Thyroid gland (tissue), 4 donors: ENCODE measurements at regions not wholly inside any gene's neighbourhood (a gene's known extent, or its start where the extent isn't known, plus 50 kb on each side); places are given as distances from the start of the nearest gene placed in this dataset.

Experiments
- DNase-seq, 2 donors: peaks; one replicate each; pipeline ENCODE4 v3.0.0-alpha.2; 2019
- H3K27ac ChIP-seq, 3 donors: fragments of 200-600 bp; sonication (generic); 1 replicate in 2 of 3; 2 replicates in 1 of 3; pipeline ENCODE4 v1.5.1; 2016 to 2019; ENCODE audit warnings: mild to moderate bottlenecking in 1 of 3, moderate library complexity in 1 of 3
- H3K27me3 ChIP-seq: fragments of 200-600 bp; sonication (generic); one replicate; pipeline ENCODE4 v1.5.1; 2019
- H3K36me3 ChIP-seq, 2 donors: fragments of 200-600 bp; sonication (generic); one replicate each; pipeline ENCODE4 v1.5.1; 2016 to 2019
- H3K4me1 ChIP-seq, 2 donors: fragments of 200-600 bp; sonication (generic); one replicate each; pipeline ENCODE4 v1.5.1; 2017 to 2019
- H3K4me3 ChIP-seq, 3 donors: fragments of 200-600 bp; sonication (generic); replicated peaks in 1 of 3; 1 replicate in 2 of 3; 2 replicates in 1 of 3; pipeline ENCODE4 v1.5.1; 2016; ENCODE audit warnings: mild to moderate bottlenecking in 1 of 3
- H3K9me3 ChIP-seq: fragments of 200-600 bp; sonication (generic); one replicate; pipeline ENCODE4 v1.5.1; 2017
- POLR2A ChIP-seq, 2 donors: fragments of 450-650 bp; IDR thresholded peaks; one replicate each; pipeline ENCODE4 v1.6.1; 2017; ENCODE audit warnings: antibody characterized with exemption in 2 of 2, mild to moderate bottlenecking in 2 of 2, moderate library complexity in 1 of 2
- WGBS, 2 donors: methylation state at CpG; one replicate each; pipeline ENCODE4 v1.1.5; 2017; 5-methylcytosine and 5-hydroxymethylcytosine counted together
- intact Hi-C: fragments of 100-400 bp; cut with DNase I; formaldehyde crosslinking; loops from one replicate; pipeline ENCODE4 v1.15.1; 2023
- TF ChIP-seq, protein P1 (sequence below), 6 experiments: fragments of 200-600 bp in 3 of 6; fragments of 450-650 bp in 3 of 6; sonication (generic) in 3 of 6; IDR thresholded peaks; one replicate each; pipeline ENCODE4 v1.5.1; 2016 to 2019; ENCODE audit warnings: antibody characterized with exemption in 6 of 6, mild to moderate bottlenecking in 2 of 6, inconsistent platforms in 1 of 6, moderate library complexity in 1 of 6

GRCh38 chr16:51019617-51020016, 131.5 kb downstream of the SALL1 start:
- no peaks in the 10 kb centered on the region for H3K27me3 ChIP-seq
- WGBS, 2 donors, result 88 to 89% methylated on average over 4 of the region's 4 CpGs
- H3K4me3 ChIP-seq, result no peak overlapping the region
- intact Hi-C loops, result no loop called here
- H3K4me1 ChIP-seq, result no peaks in the 10 kb centered on the region
- DNase-seq, result no peak
- TF ChIP-seq POLR2A (IDR thresholded peaks at IDR 0.05), result no peak
- TF ChIP-seq, protein P1, sequence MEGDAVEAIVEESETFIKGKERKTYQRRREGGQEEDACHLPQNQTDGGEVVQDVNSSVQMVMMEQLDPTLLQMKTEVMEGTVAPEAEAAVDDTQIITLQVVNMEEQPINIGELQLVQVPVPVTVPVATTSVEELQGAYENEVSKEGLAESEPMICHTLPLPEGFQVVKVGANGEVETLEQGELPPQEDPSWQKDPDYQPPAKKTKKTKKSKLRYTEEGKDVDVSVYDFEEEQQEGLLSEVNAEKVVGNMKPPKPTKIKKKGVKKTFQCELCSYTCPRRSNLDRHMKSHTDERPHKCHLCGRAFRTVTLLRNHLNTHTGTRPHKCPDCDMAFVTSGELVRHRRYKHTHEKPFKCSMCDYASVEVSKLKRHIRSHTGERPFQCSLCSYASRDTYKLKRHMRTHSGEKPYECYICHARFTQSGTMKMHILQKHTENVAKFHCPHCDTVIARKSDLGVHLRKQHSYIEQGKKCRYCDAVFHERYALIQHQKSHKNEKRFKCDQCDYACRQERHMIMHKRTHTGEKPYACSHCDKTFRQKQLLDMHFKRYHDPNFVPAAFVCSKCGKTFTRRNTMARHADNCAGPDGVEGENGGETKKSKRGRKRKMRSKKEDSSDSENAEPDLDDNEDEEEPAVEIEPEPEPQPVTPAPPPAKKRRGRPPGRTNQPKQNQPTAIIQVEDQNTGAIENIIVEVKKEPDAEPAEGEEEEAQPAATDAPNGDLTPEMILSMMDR (IDR thresholded peaks at IDR 0.05), result no peak
- H3K9me3 ChIP-seq, result no peaks in the 10 kb centered on the region
- no peaks in the 10 kb centered on the region for H3K36me3 ChIP-seq
- H3K27ac ChIP-seq, result no peak overlapping the region

GRCh38 chr16:51017969-51018368, 133.1 kb downstream of the SALL1 start:
- no peaks in the 10 kb centered on the region for H3K9me3 ChIP-seq
- no peaks in the 10 kb centered on the region for H3K4me1 ChIP-seq
- H3K4me3 ChIP-seq, result no peak overlapping the region
- no peaks in the 10 kb centered on the region for H3K27me3 ChIP-seq
- 90 to 97% methylated on average over 1 of the region's 1 CpG for WGBS, 2 donors
- H3K36me3 ChIP-seq, result no peaks in the 10 kb centered on the region
- TF ChIP-seq, protein P1 (IDR thresholded peaks at IDR 0.05), result no peak
- no peak for TF ChIP-seq POLR2A (IDR thresholded peaks at IDR 0.05)
- no peak for DNase-seq
- intact Hi-C loops, result no loop called here
- H3K27ac ChIP-seq, result no peak overlapping the region

DNA sequence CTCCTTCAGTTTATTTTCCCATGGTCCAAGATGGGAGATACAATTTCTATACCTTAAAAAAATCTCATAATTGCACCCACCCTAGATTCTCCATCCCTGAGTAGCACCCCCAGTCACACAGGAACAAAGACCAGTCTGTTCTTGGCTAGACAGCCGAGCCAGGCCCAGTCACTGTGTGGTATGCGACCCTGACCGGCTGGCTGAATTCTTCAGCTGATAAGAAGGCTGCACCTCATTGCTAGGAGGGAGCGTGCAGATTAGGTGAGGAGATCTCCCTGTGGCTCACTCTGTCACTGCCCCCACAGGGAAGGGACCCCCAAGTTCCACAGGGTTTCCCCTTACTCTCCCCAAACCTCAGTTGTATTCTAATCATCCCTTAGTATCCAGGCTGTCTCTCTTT, 138.7 kb downstream of the SALL1 start:
- TF ChIP-seq, protein P1 (IDR thresholded peaks at IDR 0.05), result no peak
- no peak for TF ChIP-seq POLR2A (IDR thresholded peaks at IDR 0.05)
- H3K27me3 ChIP-seq, result no peaks in the 10 kb centered on the region
- H3K4me1 ChIP-seq, result no peaks in the 10 kb centered on the region
- H3K27ac ChIP-seq, result no peak overlapping the region
- 46 to 72% methylated on average over 4 of the region's 4 CpGs for WGBS, 2 donors
- no peak for DNase-seq
- intact Hi-C loops, result no loop called here
- H3K4me3 ChIP-seq, result no peak overlapping the region
- H3K9me3 ChIP-seq, result no peaks in the 10 kb centered on the region
- no peaks in the 10 kb centered on the region for H3K36me3 ChIP-seq

GRCh38 chr16:51010817-51011216, 140.3 kb downstream of the SALL1 start:
- H3K4me1 ChIP-seq, result no peaks in the 10 kb centered on the region
- H3K27me3 ChIP-seq, result no peaks in the 10 kb centered on the region
- no peak overlapping the region for H3K4me3 ChIP-seq
- TF ChIP-seq, protein P1 (IDR thresholded peaks at IDR 0.05), result no peak
- no peak for TF ChIP-seq POLR2A (IDR thresholded peaks at IDR 0.05)
- WGBS, 2 donors, result 68 to 70% methylated on average over 4 of the region's 4 CpGs
- H3K27ac ChIP-seq, result no peak overlapping the region
- no peak for DNase-seq
- no peaks in the 10 kb centered on the region for H3K9me3 ChIP-seq
- intact Hi-C loops, result no loop called here
- no peaks in the 10 kb centered on the region for H3K36me3 ChIP-seq

DNA sequence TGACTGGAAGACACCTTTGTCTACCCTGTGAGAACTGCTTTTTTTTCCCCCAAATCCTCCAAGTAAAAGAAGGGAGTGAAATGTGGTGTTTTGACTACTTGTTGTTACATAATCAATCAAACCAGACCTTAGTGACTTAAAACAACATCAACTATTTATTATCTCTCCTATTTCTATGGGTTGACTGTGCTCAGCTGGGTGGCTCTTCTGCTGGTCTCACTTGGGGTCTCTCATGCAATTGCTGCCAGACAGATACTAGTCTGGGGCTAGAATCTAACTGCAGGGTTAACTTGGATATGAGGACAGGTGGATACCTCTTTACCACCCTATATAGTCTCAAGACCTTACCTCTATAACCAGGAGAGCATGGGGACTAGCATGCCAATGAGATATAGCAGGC, 141.3 kb downstream of the SALL1 start:
- TF ChIP-seq POLR2A (IDR thresholded peaks at IDR 0.05), result no peak
- TF ChIP-seq, protein P1 (IDR thresholded peaks at IDR 0.05), result no peak
- Histone ChIP-seq H3K27ac (no peak overlapping the region), H3K4me3 (no peak overlapping the region), H3K27me3 (no peaks in the 10 kb centered on the region), H3K36me3 (no peaks in the 10 kb centered on the region), H3K4me1 (no peaks in the 10 kb centered on the region), H3K9me3 (no peaks in the 10 kb centered on the region)
- DNase-seq, result no peak
- intact Hi-C loops, result no loop called here
